Prostate gland (tissue), 2 donors: ENCODE measurements at regions not wholly inside any gene's neighbourhood (a gene's known extent, or its start where the extent isn't known, plus 50 kb on each side); places are given as distances from the start of the nearest gene placed in this dataset.

Source experiments
- CTCF ChIP-seq, 4 experiments: fragments of 200-600 bp in 2 of 4; fragments of 450-650 bp in 2 of 4; sonication (generic) in 2 of 4; IDR thresholded peaks; 1 replicate in 3 of 4; 2 replicates in 1 of 4; pipeline ENCODE4 v1.5.1; 2016 to 2019; ENCODE audit warnings: antibody characterized with exemption in 4 of 4, mild to moderate bottlenecking in 2 of 4, moderate library complexity in 2 of 4
- POLR2A ChIP-seq: fragments of 450-650 bp; IDR thresholded peaks from one replicate; pipeline ENCODE4 v1.6.1; 2016; ENCODE audit warnings: antibody characterized with exemption, mild to moderate bottlenecking
- POLR2AphosphoS5 ChIP-seq: sonication (generic); formaldehyde crosslinking; IDR thresholded peaks from one replicate; pipeline ENCODE4 v1.6.1; 2017; ENCODE audit warnings: antibody characterized with exemption

GRCh38 chr6:125558907-125559306, 190.5 kb upstream of the HEY2 start:
- no peak for TF ChIP-seq CTCF (IDR thresholded peaks at IDR 0.05)
- TF ChIP-seq POLR2A, result no peak
- TF ChIP-seq POLR2AphosphoS5, result no peak
